ENCODE measurements at regions not wholly inside any gene's neighbourhood (a gene's known extent, or its start where the extent isn't known, plus 50 kb on each side); places are given as distances from the start of the nearest gene placed in this dataset.

DNA sequence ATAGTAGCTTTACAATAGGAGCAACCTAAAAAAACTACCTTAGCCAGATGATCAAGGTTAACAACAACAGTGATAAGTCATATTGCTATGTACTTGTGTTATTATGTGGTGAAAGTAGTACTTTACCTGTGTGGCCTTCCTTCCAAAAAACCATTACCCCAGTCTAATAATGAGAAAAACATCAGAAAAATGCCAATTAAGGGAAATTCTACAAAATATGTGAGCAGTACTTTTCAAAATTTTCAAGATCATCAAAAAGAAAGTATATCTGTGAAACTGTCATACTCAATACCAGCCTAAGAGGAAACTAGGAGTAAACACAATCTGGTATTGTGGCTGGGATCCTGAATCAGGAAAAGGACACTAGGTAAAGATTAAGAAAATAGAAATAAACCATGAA lies 165.3 kb upstream of the PKP2 start:
- no peak for TF ChIP-seq CTCF (IDR thresholded peaks at IDR 0.05; ENCODE audit: borderline replicate concordance, extremely low read depth, low read length, poor library complexity, severe bottlenecking)
- TF ChIP-seq EZH2 (IDR thresholded peaks at IDR 0.05; ENCODE audit: borderline replicate concordance, low read depth, low read length, severe bottlenecking), result no peak

Measured in DND-41 (cell line).